Uterus (tissue), 2 donors: ENCODE measurements at regions not wholly inside any gene's neighbourhood (a gene's known extent, or its start where the extent isn't known, plus 50 kb on each side); places are given as distances from the start of the nearest gene placed in this dataset.

Experiments used
- POLR2A ChIP-seq, 2 donors: fragments of 450-650 bp; IDR thresholded peaks; one replicate each; pipeline ENCODE4 v1.6.1; 2016; ENCODE audit warnings: antibody characterized with exemption in 2 of 2, mild to moderate bottlenecking in 1 of 2, moderate library complexity in 1 of 2
- TF ChIP-seq, protein P1 (sequence below), 4 experiments: fragments of 200-600 bp in 2 of 4; fragments of 450-650 bp in 2 of 4; sonication (generic) in 2 of 4; IDR thresholded peaks; one replicate each; pipeline ENCODE4 v1.5.1; 2016 to 2019; ENCODE audit warnings: antibody characterized with exemption in 4 of 4, mild to moderate bottlenecking in 2 of 4, moderate library complexity in 1 of 4

GRCh38 chr17:64781810-64782555, 119.9 kb upstream of the SMURF2 start:
- TF ChIP-seq, protein P1, sequence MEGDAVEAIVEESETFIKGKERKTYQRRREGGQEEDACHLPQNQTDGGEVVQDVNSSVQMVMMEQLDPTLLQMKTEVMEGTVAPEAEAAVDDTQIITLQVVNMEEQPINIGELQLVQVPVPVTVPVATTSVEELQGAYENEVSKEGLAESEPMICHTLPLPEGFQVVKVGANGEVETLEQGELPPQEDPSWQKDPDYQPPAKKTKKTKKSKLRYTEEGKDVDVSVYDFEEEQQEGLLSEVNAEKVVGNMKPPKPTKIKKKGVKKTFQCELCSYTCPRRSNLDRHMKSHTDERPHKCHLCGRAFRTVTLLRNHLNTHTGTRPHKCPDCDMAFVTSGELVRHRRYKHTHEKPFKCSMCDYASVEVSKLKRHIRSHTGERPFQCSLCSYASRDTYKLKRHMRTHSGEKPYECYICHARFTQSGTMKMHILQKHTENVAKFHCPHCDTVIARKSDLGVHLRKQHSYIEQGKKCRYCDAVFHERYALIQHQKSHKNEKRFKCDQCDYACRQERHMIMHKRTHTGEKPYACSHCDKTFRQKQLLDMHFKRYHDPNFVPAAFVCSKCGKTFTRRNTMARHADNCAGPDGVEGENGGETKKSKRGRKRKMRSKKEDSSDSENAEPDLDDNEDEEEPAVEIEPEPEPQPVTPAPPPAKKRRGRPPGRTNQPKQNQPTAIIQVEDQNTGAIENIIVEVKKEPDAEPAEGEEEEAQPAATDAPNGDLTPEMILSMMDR (IDR thresholded peaks at IDR 0.05) = no peak
- TF ChIP-seq POLR2A (IDR thresholded peaks at IDR 0.05) = no peak
